ENCODE measurements at regions not wholly inside any gene's neighbourhood (a gene's known extent, or its start where the extent isn't known, plus 50 kb on each side); places are given as distances from the start of the nearest gene placed in this dataset.
"Not testable (repeated sequence)": the region's sequence is repeated elsewhere in the genome, so short reads cannot be mapped to it uniquely, and the experiment has no call there.

DNA sequence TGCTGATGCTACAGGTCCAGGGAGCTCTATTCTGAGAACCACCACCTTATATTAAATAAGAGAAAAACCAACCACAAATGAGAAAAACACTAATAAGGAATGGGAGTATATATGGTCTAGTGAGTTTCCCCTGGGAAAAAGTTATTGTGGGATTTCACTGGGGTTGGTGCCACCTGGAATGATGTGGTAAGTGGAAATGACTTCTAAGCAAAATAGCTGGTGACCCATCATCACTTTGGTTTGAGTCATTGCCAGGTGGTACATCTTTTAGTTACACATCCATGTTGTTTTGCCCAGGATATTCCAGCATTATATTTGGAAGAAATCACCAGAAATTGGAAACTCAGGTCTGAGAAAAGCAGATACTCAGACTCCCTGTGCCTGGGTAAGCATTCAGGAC, 437.3 kb downstream of the DTWD2 start:
- no peak for DNase-seq

DNA sequence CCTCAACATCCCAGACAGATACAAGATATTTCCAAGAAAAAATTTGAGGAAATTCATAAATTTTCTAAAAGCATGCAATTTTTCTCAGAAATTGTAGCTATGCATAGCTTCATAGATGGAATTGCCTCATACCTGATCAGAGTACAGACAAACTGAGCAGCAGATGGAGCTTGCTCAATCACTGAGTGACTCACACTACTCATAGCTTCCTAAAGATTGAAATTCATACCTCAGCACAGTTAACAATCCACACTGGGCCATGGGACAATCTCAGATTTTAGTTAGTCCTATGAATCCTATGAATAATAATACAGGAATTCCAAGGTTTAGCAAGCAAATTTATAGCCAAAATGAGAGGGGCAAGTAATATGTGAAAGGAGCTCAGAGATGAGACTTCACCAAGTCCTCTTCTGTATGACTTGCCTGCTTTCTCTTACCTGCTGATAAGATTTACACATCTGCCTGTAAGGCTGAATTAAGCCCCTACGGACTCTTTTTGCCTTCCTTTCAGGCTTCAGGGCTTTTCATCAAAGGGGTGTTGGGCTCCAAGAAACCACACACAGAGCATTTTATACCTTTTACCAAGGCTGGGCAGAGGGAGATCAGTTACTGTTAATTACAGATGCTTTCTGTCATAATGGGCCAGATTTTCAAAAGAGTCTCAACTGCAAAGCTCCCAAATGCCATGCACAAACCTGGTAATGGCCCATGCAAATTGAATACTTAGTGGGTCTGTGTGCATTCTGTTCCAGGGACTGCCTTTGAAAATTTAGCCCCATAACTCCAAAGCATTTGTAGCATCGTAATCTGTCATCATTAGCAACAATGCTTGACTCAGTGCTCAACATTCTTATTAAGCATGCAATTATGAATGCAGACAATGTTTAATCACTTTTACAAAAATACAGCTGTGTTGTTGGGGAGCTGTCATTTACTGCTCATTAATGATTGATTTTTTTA, 439.3 kb downstream of the DTWD2 start:
- peak; percentile 57 for DNase-seq

DNA sequence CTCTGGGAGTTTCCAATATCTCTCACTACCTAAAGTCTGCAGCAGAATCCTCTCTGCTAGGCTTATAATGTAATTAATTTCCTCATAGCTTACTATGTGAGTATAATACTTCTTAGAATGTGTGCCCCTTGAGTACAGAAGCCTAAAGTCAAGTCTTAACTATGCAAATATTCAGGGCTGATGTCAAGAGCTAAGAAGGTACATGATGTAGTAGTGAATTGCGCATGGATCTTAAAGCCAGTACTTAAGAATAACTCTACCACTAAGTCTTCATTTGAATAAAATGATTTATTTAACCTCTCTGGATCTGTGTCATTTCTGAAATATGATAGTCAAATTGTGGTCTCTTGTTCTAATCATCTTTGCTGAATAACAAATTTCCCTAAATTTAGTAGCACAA, 442.9 kb downstream of the DTWD2 start:
- no peak for DNase-seq

DNA sequence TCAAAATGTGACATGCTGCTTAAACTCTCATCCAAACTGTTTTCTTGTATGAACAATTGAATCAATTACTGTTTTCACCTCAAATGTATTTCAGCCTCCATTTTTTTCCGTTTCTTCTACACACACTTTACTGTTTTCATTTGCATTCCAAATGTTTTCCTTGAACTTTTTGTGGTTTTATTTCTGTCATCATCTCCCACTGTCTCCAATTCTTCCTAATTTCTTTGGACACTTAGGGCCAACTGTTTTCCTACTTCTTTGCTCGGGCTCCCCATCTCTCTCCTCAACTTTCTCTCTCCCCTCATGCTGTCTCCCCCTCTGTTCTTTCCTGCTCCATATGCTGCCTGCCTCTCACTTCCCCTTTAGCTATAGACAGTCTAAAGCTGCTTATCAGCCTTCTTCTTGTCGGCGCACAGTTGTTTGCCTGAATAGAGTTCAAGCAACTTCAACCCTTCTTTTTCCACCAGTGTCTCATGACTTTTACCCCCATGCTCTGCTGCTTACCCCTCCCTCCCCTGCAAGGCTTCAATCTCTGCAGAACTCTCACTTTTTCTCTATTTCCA, 443.4 kb downstream of the DTWD2 start:
- DNase-seq, result no peak

DNA sequence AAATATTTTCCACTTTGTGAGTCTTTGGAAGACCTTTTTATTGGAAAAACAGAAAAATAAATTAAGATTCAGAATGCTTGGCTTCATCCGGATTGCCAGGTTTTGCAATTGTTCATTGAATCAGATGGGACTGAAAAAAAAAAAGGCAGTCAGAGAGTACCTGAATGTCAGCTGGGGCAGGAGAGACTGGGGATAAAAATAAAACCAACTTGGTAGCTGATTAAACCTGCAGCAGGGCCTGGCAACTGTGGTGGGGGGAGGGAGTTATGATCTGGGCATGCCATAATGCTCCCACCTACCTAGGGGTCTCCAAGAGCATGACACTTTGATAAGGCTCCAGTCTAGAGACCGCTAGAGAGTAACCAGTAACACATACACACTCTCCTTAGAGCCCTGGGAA, 454.4 kb downstream of the DTWD2 start:
- DNase-seq, result no peak

DNA sequence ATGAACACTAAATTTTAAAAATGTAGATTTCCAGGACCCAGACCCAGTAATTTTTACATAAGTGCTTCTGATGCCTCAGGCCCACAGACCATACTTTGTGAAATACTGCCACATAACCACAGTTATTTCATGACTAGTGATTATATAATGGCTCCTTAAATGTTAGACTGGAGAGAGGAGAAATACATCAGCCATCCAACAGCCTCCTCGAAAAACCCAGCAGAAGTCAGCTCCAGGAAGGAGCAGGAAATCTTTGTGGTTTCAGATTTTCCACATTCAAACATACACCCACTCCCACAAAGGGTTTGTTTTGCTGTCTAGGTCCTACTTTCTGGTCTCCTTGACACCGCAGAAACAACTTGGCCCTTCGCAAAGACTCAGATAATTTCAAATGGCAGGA, 455.2 kb downstream of the DTWD2 start:
- DNase-seq, result no peak

DNA sequence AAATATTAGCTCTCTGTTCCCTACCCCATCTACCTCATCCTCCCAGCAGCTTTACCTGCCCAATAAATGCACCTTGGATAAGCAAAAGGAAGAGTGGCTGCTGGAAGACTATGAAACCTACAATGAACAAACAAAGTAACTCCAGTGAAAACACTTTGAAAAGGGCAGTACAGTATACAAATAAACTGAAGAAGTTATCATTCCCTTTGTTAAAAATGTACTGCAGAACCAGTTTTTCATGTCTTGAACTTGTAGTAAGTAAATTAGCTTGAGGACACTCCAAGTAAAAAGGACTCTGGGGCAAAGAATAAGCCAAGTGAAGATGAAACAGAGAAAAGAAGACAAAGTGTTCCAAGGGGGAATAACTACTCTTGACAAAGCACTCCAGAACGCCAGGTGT, 457.1 kb downstream of the DTWD2 start:
- peak; percentile 4 for DNase-seq

DNA sequence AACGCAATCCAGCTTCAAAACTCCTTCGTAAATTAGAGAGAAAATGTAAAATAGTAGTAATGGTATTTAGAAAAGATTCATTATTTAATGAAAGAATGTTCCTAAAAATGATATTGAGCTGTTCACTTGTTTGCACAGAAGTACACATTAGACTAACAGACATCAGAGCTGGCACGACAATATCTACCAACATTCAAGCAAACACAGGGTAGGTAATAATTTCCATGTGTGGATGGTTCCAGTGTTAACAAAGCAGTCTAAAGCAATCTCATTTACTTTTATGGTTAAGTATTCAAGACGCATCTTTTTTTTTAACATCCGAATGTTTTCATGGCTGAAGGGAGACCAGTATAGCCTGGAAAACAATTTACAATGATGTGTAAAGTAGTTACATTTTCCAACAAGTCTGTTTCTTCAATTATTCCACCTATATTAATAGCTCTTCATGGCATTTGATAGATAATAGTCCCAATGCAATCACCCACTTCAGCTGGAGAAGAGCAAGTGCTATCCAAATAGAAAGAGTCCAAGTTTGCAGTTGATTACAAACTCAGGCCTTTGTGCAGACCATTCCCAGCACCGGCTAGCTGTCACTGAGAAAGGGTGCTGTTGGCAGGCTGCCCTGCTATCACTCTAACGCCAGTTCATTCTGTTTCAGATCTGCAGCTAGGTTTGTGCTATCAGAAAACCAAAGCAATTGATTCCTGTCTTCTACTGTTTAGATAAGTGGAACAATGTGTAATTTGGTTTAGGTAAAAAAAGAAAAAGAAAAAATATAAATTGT, 458.8 kb downstream of the DTWD2 start:
- peak; percentile 79 for DNase-seq

DNA sequence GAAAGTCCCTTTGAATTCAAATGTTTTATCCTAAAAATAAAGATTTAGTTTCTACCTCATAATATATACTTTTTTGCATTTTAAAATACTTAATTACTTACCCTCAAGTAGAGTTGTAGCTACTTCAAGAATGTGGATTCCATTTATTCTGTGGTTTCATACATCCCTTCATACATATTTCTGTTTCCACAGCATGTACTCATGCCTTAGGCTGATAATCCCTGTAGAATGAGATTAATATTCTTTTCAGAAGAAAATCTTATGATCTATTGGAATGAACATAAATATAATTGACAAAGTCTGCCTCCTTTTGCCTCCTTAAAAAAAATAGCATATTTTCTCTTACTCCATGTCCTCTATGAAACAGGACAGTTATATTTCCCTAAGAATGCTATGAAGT, 465.7 kb downstream of the DTWD2 start:
- DNase-seq, result no peak

DNA sequence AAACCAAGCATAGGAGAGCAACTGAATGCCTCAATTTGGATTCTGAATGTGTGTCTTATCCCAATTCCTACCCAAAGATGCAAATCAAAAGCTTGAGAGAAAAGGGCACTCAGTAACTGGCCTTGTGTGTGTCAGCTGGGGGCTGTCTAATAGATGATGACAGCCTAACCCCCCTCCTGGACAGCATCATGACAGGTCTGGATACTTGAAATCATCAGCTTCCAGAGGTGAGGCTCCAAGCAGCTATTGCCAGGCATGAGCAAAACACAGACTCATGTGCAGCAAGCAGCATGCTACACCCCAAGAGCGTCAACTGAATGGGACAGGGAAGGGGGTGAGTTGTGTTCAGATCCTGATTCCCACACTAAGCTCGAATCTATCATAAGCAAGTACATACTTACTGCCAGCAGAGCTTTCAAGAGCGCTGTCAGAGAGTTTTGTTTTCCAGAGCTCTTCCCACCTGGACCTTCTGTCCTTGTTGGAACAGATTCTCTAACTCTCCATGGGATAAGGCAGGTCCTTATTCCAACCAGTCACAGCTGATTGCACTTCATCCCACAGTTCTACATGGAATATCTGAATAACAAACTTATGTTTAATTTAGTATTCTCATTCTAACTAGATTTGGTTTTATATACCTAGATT, 467.5 kb downstream of the DTWD2 start:
- no peak for DNase-seq

DNA sequence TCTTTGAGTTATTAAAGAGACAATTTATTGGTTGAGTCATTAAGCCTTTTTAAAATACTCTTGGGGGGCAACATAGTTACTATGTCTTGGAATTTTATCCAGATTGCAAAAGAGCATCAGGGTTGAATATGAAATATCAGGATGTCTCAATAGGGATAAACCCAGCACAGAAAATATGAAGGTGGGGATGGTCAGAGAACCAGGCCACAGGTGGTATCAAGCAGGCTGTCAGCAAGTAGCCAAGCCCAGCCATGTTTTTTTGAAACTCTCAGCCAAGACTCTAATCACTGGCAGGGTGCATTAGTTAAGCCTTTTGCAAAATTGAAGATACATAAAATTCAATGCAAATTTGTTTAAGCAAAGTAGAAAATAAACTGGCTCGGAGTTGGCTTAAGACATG, 468.9 kb downstream of the DTWD2 start:
- no peak for DNase-seq

DNA sequence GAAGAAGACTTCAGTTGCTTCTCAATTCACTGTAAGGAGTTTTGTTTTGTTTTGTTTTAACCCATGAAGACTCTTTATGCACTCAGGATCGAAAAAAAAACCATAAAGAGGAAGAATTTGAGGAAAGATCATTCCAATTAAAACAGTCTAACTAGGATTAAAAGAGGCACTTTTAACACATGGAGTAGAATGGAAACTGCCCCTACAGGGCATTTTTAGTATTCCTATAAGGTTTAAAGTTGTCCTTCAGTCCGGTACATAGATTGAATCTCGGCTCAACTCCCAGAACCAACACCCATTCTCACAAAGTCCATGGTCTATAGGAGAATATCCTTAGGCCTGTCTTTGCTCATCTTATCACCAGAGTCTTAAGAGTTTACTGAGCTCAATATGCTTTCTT, 469.6 kb downstream of the DTWD2 start:
- DNase-seq, result no peak

DNA sequence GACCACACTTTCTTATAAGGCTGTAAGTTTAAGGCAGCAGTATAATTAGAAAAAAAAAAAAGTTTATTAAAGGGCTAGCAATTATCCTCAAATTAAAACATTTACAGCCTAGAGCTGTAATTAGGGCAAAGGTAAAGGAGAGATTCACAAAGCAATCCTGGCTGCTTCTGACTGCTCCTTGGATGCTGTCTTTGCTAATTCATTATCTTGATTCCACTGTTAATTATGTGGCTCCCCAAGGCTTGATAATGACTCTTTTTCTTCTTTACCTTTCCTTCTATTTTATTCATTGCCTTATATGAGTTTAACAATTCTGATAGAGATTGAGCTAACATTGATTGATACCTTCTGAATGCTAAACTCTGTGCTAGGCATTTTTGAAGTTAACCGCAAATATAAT, 476.5 kb downstream of the DTWD2 start:
- no peak for DNase-seq

DNA sequence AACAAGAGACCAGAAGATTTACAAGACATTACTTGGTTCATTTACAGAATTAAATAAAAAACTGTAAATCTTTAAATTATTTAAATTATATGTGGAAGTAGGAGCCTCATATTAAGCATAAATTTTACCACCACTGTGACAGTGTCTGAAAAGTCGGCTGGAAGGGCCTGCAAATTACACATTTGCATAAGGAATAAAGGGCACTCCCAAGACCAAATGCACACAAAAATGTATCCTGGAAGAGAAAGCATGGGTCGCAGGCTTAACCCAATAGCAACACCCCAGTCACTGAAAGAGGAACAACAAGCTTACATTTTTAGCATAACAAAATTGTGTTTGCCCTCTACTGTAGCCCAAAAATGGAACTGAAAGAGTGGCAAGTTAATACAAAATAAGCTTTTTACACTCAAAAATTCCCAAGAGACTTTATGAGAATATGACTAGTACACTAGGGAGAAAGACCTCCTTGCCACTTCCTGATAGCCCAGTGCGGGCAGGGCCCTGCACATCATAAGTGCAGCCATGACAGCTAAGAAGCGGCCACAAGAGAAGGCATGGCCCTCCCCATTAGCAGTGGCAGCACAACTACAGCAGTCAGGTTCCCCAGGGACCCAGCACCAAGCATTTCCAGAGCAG, 482.0 kb downstream of the DTWD2 start:
- no peak for DNase-seq

DNA sequence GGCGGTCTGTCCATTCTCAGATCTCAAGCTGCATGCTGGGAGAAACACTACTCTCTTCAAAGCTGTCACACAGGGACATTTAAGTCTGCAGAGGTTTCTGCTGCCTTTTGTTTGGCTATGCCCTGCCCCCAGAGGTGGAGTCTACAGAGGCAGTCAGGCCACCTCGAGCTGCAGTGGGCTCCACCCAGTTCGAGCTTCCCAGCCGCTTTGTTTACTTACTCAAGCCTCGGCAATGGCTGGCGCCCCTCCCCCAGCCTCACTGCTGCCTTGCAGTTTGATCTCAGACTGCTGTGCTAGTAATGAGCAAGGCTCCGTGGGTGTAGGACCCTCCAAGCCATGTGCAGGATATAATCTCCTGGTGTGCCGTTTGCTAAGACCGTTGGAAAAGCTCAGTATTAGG, 486.1 kb downstream of the DTWD2 start:
- DNase-seq, result not testable (repeated sequence)

DNA sequence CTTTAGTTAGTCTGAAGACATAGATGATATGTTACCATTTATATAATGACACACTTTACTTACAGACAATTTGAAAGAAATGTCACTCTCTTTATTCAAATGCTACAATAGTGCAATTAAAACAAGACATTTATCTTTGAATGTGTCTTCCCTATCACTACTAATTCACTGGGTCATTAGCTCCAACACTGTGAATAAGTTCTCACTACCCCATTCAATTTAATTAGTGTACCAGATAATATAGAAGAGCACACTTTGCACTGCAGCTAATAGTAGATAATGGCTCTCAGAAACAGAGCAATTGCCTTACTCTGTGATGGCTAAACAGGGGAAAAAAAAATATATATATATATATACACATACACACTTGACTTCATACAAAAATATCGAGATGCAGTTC, 497.0 kb downstream of the DTWD2 start:
- no peak for DNase-seq

DNA sequence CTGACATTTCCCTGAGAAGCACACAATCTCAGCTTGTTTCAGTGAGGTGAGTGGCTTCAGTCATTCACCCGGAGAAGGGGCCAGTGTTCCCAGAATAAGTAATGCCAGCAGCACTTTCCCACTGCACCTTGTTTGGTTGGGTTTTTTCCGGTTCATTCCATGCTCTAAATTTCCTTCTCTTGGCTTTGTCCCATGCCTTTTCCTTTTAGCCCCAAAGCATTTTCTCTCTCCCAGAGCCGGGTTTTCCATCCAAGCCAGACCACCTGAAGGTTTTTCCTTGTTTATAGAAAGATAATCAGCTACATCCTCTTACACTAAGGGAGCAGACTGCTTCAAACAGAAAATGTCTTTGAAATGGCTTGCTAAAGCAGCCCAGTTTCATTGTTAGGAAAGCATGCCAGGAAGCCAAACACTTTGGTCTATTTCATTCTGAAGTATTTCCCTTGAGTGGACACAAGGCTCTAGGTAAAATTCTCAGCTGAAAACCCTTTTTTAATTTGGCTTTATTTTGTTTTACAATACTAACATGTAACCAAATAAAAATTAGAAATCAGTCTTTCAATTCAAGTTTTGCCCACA, 501.6 kb downstream of the DTWD2 start:
- no peak for DNase-seq

DNA sequence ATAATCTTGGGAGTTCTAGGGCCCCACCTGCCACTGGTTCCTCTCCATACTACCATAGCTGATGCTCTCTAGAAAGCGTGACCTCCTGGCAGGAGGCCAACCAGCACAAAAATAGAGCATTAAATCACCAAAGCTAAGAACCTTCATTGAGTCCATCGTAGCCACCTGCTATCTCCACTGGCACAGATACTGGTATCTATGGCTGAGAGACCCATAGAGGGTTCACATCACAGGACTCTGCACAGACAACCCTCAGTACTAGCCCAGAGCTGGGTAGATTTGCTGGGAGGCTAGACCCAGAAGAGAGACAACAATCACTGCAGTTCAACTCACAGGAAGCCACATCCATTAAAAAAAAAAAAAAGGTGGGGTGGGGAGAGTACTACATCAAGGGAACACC, 509.1 kb downstream of the DTWD2 start:
- no peak for DNase-seq

DNA sequence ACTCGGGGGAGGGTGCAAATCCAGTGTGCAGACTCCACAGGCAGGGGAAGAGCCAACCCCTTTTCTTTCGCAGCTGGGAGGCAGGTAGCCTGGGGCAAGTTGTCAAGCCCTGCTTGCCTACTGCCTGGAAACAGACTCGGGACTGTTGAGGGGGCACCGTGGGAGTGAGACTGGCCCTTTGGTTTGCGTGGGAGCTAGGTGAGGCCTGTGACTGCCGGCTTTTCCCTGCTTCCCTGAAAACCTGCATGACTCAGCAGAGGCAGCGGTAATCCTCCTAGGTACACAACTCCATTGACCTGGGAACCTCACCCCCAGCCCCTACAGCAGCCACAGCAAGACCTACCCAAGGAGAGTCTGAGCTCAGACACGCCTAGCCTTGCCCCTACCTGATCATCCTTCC, 509.5 kb downstream of the DTWD2 start:
- no peak for DNase-seq

DNA sequence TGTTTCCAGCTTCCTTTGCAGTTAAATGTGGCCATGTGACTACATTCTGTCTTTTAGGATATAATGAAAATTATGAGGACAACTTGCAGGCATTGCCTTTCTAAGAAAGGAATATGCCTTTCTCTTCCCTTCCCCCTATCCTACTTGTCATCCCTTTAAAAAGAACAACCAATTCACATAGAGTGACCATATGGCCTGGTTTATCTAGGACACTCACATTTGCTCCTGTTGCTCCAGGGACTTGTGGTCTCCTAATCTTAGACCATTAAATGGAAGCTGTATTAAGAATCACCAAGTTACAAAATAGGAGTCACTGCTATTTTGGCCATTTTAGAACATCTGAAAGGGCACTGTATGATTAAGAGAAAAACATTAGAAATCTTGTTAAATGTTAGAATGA, 520.3 kb downstream of the DTWD2 start:
- no peak for DNase-seq

DNA sequence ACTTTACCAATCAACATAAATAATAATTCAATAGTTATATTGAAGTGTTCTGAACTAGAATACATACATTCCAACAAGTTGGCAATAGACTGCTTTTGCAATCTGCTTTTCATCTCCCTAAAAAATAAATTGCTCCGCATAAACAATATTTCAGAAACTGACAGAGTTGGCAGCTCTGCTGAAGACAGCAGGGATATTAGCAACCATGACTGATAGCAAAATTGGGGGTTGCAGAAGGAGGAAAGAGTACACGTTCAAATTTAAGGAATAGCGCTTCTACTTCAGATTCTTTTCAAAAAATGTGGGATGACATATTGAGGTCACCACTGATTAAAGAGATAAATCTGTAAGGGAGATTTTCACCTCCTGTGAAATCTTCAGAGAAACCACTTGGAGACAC, 521.2 kb downstream of the DTWD2 start:
- no peak for DNase-seq

DNA sequence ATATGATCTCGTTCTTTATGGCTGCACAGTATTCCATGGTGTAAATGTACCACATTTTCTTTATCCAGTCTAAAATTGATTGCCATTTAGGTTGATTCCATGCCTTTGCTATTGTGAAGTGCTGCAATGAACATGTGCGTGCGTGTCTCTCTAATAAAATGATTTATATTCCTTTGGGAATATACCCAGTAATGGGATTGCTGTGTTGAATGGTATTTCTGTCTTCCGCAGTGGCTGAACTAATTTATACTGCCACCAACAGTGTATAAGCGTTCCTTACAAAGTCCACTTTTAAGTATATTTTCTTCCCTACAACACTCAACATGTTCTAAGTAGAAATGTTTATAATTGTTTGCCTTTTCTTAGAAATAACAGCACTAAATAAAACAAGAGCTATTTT, 521.9 kb downstream of the DTWD2 start:
- no peak for DNase-seq

DNA sequence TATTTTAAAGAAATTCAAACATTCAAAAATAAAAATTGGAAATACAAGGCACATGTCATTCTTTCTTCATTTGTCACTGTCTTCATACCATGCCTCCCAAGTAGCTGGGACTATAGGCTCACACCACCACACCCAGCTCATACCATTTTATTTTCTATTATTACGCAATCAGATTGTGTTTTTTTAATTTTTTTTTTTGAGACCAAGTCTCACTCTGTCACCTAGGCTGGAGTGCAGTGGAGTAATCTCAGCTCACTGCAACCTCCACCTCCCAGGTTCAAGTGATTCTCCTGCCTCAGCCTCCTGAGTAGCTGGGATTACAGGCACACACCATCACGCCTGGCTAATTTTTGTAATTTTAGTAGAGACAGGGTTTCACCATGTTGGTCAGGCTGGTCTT, 526.1 kb downstream of the DTWD2 start:
- DNase-seq, result not testable (repeated sequence)

Measured in NCI-H1105 treated with DMSO at 0.1 percent for 48 hours (cell line).